ENCODE measurements at regions not wholly inside any gene's neighbourhood (a gene's known extent, or its start where the extent isn't known, plus 50 kb on each side); places are given as distances from the start of the nearest gene placed in this dataset.

DNA sequence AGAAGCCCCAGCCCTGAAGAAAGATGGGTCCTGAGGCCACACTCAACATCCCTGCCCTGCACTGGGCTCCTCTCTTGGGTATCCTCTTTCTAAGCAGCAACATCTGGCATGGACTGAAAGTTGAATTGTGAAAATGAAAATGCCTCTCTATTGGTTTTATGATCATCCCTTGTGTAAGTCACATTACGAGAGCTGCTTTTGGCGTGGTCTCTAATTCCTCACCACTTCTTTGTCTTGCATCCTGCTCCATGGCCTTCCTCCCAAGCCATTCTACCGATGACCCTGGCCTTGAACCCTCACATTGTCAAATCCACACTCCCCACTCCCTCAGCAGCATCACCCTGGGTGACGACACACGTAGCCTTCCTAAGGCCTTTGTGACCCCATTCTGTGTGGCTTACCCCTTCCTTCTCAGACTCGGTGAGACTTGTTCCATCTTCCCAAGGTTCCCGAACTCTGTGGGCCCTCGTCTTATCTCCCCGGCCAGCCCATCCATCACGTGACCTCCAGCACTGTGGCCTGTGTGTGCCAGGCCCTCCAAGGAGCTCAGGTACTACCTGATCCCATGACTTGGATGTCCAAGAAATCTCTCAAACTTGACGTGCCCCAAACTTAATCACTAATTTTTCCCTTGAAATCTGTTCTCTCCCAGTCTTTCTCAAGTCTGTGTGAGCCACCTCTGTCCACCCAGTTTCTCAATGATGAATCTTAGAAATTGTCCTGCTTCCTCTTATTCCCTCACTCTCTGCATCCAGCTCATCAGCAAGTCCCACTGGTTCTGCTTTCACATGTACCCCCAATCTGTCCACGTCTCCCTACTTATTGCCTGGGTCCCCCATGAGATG is 194.7 kb upstream of the HS6ST1 start:
- TF ChIP-seq, protein P1, sequence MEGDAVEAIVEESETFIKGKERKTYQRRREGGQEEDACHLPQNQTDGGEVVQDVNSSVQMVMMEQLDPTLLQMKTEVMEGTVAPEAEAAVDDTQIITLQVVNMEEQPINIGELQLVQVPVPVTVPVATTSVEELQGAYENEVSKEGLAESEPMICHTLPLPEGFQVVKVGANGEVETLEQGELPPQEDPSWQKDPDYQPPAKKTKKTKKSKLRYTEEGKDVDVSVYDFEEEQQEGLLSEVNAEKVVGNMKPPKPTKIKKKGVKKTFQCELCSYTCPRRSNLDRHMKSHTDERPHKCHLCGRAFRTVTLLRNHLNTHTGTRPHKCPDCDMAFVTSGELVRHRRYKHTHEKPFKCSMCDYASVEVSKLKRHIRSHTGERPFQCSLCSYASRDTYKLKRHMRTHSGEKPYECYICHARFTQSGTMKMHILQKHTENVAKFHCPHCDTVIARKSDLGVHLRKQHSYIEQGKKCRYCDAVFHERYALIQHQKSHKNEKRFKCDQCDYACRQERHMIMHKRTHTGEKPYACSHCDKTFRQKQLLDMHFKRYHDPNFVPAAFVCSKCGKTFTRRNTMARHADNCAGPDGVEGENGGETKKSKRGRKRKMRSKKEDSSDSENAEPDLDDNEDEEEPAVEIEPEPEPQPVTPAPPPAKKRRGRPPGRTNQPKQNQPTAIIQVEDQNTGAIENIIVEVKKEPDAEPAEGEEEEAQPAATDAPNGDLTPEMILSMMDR (IDR thresholded peaks at IDR 0.05 in 4 of 5, conservative IDR thresholded peaks at IDR 0.05 in 1 of 5) = no peak
- TF ChIP-seq POLR2A (IDR thresholded peaks at IDR 0.05) = no peak
